NCI-H524 treated with DMSO at 0.1 percent for 48 hours (cell line): ENCODE measurements at regions not wholly inside any gene's neighbourhood (a gene's known extent, or its start where the extent isn't known, plus 50 kb on each side); places are given as distances from the start of the nearest gene placed in this dataset.
"Not testable (repeated sequence)": the region's sequence is repeated elsewhere in the genome, so short reads cannot be mapped to it uniquely, and the experiment has no call there.

Experiments used
- DNase-seq: peaks from one replicate; lab custom pipeline; 2025; lab: John Stamatoyannopoulos, UW

DNA sequence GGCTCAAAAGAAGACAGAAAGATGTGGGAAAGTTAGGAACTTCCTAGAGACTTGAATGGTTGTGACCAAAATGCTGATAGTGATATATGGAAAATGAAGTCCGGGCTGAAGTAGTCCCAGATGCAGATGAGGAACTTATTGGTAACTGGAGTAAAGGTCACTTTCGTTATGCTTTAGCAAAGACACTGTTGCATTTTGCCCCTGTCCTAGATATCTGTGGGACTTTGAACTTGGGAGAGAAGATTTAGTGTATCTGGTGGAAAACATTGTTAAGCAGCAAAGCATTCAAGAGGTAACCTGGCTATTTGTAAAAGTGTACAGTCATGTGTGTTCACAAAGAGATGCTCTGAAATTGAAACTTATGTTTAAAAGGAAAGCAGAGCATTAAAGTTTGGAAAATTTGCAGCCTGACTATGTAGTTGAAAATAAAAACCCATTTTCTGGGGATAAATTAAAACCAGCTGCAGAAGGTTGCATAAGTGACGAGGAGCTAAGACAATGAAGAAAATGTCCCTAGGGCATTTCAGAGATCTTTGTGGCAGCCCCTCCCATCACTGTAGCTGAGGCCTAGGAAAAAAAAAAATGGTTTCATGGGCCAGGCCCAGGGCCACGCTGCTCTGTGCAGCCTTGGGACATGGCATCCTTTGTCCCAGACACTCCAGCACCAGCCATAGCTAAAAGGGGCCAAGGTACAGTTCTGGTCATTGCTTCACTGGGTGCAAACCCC is 1692.2 kb downstream of the HACE1 start:
- DNase-seq, result no peak

DNA sequence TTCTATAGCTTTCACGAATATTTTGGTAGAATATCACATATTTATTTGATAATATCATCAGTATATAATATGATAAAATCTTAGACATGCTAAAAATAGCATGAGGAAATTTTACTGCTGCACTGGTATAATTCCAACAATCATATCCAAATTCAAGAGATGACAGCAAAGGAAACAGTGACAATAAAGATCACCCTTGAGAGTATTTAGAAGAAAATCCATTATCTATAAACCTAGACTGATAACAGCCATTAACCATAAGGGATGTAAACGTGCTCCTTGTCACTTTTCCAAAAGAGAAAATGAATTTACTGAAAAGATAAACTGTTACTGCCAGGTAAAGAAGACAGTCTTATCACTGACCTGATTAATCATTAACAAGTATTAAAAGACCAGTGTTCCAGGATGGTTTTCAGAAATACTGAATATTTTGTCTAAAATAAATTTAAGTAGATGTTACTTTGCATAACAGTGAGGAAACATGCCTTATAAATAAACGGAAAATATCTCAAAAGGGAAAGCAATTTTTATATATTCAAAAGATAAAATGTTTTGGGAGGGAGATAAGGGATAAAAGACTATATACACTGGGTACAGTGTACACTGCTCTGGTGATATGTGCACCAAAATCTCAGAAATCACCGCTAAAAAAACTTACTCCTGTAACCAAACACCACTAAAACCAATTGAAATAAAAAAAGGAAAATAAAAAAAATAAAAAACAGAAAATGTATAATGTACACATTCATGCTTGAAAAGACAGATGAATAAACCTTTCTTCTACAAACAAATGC is 1704.7 kb downstream of the HACE1 start:
- no peak for DNase-seq

DNA sequence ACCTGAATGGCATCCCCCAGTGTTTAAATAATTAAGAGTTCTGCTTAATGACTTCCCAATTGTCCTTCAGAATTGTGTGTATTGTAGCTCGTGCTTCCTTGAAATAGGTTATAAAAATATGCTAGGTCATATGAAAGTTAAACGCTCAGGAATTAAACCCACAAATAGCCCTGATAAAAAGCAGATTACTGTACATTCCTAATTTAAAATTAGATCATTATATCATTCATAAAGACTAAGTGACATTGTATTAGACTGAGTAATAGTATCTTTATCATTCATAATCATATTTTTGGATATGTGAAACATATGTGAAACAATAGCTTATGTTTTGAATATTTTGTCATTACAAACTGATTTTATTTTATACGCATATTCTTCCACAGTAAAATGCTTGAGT is 1706.7 kb downstream of the HACE1 start:
- DNase-seq, result no peak

DNA sequence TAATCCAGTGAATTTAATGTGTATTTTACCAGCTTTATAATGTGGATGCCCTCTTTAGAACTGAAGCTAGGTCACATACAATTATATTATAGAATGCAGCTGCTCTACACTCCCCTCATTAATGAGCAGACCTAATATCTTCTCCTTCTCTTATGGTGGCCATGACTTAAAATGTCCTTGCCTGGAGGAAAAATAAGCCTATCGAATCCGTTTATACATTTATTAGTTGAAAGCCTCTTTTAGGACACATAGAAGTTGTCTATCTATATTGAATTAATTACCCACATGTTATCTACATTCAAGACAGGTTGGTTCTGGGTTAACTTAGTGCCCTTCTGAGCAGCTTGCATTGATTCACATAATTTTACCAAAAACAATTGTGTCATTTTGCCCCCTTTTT is 1716.8 kb downstream of the HACE1 start:
- DNase-seq, result no peak

DNA sequence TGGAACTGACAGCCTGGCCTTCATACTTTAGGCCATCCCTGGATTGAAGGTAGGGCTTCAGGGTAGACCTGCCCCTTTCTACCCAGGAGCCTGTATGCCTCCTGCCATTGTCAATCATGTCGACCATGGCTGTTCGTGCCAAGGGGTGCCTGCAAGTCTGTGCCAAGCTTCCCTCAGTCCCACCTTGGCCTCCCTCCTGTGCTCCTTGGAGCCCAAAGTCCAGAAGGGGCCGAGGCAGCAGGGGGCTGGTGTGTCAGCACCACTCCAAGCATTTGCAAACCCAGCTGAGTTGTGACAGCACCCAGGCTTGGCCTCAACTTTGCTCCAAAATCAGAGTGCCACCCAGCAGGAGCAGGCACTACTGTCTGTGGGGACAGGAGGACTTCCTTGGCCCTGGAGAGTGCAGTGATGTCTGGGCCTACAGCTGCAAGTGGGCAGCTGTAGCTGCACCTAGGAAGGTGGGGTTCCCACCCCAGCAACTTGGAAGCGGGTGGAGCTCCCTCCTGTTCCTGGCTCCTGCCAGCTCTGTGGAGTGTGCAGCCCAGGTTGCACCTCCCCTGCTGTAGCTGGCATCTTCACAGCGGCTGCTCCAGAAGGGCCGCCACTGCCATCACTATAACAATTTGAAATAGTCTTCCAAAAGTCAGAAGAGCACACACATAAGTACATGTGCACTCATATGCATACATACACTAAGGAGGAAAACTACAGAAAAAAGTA is 1719.3 kb downstream of the HACE1 start:
- DNase-seq, result no peak

DNA sequence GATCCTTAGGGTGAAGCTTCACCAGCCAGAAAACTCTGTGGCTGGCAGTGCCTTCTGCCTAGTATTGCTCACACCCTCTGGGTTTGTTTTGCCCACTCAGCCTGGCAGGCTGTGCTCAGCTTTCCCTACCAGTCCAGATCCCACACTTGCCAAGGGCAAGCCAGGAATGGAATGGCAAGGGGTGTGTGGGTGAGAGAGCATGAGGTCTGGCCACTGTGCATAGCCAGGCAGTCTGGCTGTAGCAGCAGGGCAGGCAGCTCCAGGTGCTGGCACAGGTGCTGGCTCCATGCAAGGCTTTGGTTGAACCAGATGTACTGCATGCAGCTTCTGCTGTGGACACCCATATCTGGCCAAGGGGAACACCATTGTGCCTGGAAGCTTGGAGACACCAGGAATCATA is 1720.3 kb downstream of the HACE1 start:
- no peak for DNase-seq

DNA sequence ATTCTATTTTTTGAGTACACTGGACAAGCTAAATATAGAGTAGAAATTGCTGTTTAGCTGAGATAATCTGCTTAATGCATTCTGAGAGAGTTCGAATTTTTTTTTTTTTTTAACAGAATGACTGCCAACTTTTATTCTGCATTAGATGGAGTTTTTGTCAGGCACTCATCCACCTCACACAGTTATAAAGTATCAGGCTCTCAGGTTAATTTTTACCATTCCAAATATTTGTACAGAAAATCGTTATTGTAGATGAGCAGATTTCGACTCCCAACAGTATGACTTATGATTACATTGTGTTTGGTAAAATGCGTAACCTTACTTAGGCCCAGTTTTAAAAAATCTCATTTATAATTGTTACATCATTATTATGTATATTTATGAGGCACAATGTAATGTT is 1731.0 kb downstream of the GRIK2 start:
- DNase-seq, result no peak

DNA sequence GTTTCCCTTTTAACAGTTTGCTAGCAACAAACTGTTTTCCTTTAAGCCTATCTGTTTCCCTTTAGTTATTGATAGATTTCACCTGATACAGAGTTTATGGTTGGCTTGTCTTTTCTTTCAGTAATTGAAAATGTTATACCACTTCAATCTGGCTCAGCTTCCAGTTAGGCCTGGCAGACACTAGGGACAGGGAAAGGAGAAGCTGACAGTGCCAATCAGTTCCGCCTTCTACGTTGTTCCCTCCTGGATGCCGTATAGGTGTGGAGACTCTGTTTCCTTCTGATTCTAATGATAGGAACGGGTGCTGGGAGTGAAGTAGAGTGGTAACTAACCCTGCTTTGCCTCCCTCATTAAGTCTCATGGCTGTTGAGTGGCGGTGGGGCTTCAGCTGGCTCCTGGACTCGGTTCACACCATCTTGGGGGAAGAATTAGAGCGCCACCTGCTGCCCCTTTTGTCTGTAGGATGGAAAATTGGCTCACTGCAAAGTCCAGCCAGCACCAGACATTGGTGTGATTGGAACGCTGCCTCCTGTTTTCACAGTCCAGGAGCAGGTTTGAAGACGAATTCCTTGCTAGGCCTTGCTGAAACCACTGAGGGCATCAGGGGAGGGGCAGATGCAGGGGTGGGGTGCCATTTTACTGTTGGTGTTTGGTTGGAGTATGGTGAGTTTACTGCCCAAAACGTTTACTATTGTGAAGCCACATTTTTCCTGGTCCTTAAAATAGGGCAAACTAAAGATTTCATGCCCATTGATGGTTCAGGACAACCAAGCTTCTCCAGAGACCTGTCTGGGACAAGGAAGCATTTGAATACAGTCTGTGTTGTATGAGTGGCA is 1729.5 kb downstream of the GRIK2 start:
- peak; percentile 42 for DNase-seq

DNA sequence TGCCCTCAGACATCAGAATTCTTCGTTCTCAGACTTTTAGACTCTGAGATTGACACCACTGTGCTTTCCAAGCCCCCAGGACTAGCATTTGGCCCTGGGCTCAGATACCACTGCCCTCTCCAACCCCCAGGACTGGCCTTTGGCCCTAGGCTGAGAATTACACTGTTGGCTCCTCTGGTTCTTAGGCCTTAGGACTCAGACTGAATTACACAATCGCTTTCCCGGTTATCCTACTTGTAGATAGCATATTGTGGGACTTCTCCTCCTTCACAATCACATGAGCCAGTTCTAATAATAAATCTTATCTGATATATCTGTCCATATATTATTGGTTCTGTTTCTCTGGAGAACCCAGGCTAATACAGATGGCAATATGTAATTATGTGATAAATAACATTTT is 1725.5 kb downstream of the GRIK2 start:
- DNase-seq, result no peak

DNA sequence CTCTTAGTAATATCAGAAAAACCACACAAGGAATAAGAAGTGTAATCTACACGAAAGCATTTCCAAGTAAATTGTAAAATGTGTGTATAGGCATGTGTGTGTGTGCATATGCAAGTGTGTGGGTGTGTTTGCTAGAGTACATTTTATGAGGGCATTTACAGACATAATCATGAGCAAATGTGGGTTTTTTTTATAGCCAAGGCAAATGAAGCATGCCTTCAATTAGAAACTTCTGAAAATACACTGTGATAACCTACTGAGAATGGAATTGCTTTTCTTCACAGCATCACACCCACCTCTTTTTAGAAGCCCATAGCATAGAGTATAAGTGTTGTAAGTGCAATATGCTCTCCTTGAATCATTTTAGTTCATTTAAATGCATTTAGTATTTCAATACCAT is 1721.1 kb downstream of the GRIK2 start:
- DNase-seq, result no peak

DNA sequence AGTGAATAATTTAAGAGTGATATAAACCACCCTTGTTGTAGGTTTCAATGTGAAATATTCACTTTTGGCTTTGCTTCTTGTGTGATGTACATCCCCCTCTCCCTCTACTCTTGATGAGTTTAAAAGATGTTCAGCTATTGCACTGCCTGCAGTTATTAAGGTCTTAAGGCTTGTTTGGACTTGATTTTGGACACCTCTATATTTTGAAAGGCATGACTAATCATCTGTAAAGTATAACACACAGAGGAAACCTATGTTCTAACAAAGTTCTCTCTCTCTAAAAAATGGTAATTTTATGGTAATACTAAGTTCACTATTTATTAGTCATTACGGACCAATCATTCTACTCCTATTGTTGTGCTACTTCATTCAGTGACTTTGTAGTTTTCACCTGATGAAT is 1719.9 kb downstream of the GRIK2 start:
- DNase-seq, result no peak

DNA sequence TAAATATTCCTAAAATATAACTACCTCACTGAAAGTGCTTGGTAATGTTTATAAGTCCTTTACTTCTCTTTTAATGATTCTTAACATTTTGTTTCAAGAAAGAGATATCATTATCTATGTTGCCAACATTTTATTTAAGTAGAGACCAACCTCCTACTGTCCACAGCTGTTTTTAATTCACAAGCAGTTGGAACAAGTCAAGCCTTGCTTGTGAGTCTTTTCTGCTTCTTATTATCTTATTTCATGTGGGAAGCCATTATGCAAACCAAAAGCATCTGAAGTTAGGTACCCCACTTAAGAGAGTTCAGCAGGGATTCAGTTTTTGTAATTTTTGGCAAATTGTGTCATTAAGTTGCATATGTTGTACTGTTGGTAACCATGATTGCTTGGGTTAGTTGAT is 1714.5 kb downstream of the GRIK2 start:
- DNase-seq, result no peak

DNA sequence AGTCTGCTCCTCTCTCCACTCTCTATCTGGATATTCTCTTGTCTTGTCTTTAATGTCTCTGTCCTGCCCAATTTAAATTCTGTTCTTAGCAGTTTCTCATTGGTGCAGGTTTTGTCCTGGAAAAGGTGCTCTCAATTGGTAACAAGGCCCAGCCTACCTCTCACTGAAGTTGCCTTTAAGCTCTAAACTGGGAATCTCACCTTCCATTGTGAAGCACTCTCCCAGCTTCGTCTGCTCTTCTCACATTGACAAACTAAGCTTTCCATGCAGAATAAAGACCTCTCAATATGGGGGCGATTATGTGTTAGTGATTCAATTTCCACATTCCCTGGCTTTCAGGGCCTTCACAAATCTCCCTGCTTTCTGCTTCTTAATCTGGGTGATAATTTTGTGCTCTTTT is 1712.2 kb downstream of the GRIK2 start:
- no peak for DNase-seq

DNA sequence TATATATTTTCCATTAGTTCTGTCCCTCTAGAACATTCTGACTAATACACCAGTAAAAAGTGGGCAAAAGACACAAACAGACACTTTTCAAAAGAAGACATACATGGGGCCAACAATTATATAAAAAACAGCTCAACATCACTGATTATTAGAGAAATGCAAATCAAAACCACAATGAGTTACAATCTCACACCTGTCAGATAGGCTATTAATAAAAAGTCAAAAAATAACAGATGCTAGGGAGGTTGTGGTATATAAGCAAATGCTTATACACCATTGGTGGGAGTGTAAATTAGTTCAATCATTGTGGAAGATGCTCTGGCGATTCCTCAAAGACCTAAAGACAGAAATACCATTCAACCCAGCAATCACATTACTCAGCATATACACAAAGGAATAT is 1707.8 kb downstream of the GRIK2 start:
- no peak for DNase-seq

DNA sequence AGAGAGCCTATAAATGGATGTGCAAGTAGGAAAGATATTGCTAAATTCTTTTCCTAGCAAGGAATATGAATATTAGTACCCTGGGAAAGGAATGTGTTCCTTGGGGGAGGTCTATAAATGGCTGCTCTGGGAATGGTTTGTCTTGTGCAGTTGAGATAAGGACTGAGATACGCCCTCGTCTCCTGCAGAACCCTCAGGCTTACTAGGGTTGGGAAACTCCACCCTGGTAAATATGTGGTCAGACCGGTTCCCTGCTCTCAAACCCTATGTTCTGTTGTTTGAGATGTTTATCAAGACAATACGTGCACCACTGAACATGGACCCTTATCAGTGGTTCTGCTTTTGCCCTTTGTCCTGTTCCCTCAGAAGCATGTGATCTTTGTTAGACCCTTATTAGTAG is 1698.9 kb downstream of the GRIK2 start:
- DNase-seq, result not testable (repeated sequence)

DNA sequence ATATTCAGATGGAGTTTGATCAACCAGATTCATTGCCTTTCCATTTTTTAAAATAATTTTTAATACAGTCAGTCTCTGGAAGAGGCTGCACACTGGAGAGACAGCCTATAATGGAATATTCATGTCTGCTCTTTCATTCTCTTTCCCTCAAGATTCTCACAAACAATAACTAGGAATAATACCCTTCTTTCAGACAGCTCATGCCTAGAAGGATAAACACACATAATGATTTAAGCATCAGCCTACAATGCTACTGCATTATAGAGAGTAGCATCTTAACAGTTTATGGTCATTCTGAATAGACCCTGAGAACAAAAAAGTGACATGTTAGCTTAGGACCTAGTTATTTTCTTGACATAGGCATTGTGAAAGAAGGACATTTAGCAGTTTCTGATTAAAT is 1692.3 kb downstream of the GRIK2 start:
- no peak for DNase-seq

DNA sequence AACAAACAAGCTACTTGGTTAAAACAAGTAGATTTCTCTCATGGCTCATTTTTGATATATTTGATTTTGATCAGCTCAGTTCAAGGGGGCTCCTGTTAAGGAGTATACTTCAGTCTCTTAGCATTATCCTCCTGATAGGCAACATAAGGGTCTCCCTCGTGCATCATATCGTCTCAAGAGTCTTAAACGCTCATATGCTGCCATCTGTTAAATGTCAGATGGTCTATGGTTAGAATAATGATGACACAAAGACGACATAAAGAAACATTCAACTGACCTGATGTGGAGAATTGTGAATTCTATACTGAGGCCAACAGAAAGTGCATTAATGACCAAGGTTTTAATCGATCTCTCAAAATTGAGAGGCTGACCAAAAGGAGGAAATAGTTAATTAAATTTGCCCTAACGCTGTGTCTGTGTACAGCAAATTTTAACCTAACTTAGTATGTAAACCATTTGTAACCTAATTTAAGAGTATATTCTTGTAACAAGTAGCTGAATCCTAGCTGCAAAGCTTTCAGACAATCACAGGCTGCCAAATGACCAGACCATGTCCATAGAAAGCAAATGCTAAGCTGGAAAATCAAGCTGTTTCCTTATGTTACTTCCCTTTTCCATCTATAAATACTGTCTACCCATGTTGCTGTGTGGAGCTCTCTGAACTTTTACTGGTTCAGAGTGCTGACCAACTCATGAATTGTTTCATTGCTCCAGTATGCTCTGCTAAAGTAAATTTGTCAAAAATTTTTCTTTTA is 1688.5 kb downstream of the GRIK2 start:
- DNase-seq, result peak; percentile 92

DNA sequence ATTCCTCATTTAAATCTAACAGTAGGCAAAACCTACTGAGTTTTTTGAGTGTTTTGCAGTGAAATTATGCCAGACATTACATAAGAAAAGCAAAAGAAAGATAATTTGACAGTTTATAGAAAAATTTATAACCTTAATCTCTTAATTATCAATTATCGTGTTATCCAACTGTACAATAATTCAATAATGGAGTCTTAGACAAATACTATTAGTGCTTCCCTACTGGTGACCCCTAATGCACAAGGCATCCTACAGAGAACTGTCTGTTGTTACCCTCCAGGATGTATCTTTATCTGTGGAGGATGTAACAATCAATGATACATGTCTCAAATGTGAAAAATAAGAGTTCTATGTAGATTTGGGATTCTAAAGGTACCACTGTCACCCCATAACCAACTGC is 1687.6 kb downstream of the GRIK2 start:
- no peak for DNase-seq

DNA sequence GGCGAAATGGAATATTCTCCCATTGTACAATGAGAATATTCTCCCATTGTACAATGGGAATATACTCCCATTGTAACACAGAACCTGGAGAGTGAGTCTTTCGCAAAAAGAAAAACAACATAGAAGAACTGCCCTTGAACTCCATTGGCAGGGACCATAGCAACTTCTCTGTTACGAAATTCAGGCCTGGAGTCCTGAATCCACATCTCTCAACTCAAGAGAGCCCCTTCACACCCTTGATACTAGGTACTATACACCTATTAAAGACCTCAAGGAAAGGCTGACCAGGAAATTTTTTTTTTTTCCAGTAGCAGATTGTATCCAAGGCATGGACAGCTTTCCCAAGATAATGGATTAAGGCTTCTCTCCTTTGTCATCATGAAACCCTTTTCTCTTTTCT is 1687.0 kb downstream of the GRIK2 start:
- no peak for DNase-seq

DNA sequence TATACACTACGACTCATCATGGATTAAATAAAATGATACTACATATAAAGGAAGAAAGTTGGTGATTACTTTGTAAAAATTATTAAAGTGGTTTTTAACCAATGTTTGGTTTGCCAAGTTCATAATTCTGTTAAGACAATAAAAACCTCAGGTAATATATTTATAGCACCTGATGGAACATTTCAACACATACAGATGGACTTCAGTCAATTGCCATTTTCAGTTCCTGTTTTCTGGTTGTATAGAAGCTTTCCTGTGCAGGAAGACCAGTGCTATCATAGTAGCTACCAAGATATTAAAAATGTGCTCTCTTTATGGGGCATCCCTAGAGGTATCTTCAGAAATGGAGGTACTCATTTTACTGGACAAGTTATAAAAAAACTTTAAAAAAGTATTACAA is 1686.4 kb downstream of the GRIK2 start:
- no peak for DNase-seq

DNA sequence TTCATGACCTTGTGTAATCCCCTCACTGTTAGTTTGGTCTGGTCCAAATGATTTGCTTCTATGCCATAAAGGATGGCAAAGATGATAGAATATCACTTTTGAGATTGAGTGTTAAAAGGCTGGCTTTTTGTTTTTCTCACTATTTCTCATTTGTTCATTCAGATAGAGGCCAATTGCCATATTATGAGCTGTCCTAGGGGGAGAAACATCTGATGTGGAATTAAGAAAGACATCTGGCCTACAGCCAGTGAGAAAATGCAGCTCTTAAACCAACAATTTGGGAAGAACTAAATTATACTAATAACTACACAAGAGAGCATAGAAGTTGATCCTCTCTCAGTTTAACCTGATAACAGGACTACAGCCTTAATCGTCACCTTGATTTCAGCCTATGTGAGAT is 1668.6 kb downstream of the GRIK2 start:
- no peak for DNase-seq
